BE2C (cell line): ENCODE measurements at regions not wholly inside any gene's neighbourhood (a gene's known extent, or its start where the extent isn't known, plus 50 kb on each side); places are given as distances from the start of the nearest gene placed in this dataset.
A peak's percentile ranks its signal among the peaks of the same experiment; 100 is the strongest.

Source experiments
- DNase-seq: peaks from one replicate; pipeline ENCODE4 v3.0.0-alpha.2; 2020
- H3K27me3 ChIP-seq: fragments of 250-450 bp; sonication (Bioruptor Pico); 2 replicates; pipeline ENCODE4 v1.5.1; 2020; ENCODE audit warnings: mild to moderate bottlenecking
- H3K36me3 ChIP-seq: fragments of 250-450 bp; sonication (Bioruptor Pico); 2 replicates; pipeline ENCODE4 v1.5.1; 2020; ENCODE audit warnings: mild to moderate bottlenecking
- H3K4me1 ChIP-seq: fragments of 250-450 bp; sonication (Bioruptor Pico); 2 replicates; pipeline ENCODE4 v1.5.1; 2020
- H3K4me3 ChIP-seq: 2 replicates; pipeline ENCODE4 v1.5.1; 2011; ENCODE audit warnings: low read depth, low read length
- H3K9me3 ChIP-seq: fragments of 250-450 bp; sonication (Bioruptor Pico); 2 replicates; pipeline ENCODE4 v1.5.1; 2020
- TF ChIP-seq, protein P1 (sequence below): IDR thresholded peaks from 2 replicates; pipeline ENCODE4 v1.5.1; 2012; ENCODE audit warnings: mild to moderate bottlenecking, low read depth, low read length

DNA sequence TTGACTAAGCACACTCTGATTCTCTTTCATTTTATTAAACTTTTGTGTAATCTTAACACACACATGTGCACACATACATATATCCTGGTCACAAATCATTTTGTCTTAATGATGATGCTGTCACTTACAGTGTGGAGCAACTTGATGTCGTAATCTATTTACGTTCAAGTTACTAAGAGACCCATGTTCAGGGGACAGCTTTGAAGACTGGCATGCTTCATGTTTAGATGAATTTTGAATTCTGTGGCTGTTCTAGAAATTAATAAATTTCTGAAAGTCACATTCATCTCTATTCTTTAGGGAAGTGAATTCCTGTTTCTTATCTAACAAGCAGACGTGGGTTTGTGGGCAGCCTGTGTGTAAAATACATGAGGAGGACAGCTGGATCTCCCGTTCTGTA is 1637.8 kb downstream of the PLA2G4A start:
- no peaks in the 10 kb centered on the region for H3K36me3 ChIP-seq
- H3K27me3 ChIP-seq, result no peaks in the 10 kb centered on the region
- H3K4me3 ChIP-seq, result no peak overlapping the region
- H3K9me3 ChIP-seq, result no peaks in the 10 kb centered on the region
- no peaks in the 10 kb centered on the region for H3K4me1 ChIP-seq
- no peak for DNase-seq
- TF ChIP-seq, protein P1, sequence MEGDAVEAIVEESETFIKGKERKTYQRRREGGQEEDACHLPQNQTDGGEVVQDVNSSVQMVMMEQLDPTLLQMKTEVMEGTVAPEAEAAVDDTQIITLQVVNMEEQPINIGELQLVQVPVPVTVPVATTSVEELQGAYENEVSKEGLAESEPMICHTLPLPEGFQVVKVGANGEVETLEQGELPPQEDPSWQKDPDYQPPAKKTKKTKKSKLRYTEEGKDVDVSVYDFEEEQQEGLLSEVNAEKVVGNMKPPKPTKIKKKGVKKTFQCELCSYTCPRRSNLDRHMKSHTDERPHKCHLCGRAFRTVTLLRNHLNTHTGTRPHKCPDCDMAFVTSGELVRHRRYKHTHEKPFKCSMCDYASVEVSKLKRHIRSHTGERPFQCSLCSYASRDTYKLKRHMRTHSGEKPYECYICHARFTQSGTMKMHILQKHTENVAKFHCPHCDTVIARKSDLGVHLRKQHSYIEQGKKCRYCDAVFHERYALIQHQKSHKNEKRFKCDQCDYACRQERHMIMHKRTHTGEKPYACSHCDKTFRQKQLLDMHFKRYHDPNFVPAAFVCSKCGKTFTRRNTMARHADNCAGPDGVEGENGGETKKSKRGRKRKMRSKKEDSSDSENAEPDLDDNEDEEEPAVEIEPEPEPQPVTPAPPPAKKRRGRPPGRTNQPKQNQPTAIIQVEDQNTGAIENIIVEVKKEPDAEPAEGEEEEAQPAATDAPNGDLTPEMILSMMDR, result no peak

DNA sequence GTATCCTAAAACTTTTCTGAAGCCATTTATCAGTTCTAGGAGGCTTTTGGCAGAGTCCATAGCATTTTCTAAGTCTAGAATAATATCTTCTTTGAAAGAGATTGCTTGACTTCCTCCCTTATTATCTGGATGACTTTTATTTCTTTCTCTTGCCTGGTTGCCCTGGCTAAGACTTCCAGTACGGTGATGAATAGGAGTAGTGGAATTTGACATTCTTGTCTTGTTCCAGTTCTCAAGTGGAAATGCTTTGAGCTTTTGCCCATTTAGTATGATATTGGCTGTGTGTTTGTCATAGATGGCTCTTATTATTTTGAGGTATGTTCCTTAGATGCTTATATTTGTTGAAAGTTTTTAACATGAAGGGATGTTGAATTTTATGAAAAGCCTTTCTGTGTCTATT is 1647.9 kb downstream of the PLA2G4A start:
- no peak for DNase-seq
- H3K4me1 ChIP-seq, result no peaks in the 10 kb centered on the region
- H3K9me3 ChIP-seq, result no peaks in the 10 kb centered on the region
- no peaks in the 10 kb centered on the region for H3K36me3 ChIP-seq
- no peak overlapping the region for H3K4me3 ChIP-seq
- TF ChIP-seq, protein P1, result no peak
- no peaks in the 10 kb centered on the region for H3K27me3 ChIP-seq

DNA sequence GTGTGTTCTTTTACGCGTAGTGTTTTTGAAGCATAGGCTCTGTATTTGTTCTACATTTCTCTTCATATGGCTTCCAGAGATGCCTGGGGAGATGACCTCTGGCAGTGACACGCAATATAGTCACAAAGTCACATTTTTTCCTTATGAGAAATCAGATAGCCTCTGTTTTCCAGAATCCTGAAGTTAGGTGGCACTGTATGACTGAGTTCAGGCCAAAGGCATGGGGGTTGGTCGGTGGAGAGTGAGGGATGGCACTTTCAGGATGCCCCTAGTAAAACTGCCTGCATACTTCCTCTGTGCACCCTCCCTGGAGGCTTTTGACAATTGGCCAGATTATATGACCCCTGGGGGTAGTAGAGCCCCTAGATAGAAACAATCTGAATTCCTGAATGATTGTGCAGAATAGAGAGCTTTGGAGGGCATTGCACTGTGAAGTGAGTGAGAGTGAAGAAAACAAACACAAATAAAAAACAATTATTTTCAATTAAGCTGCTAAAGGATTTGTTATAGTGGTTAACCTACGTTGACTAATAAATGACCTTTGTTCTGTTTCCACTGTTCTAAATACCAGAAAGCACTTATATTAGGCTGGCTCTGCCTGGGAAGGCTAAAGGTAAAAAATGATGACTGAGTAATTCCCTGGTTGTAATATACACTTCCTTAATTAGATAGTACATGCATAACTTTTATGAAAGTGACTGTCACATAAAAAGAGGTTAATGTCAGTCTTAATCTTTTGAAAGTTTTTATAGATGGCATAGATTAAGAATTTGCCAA is 1660.8 kb downstream of the PLA2G4A start:
- Histone ChIP-seq H3K4me1 (no peaks in the 10 kb centered on the region; the same call in 1 of the 2 replicates), H3K36me3 (no peaks in the 10 kb centered on the region), H3K27me3 (no peaks in the 10 kb centered on the region), H3K9me3 (no peaks in the 10 kb centered on the region), H3K4me3 (no peak overlapping the region)
- peak; percentile 16 for DNase-seq
- TF ChIP-seq, protein P1, result peak; percentile 25

DNA sequence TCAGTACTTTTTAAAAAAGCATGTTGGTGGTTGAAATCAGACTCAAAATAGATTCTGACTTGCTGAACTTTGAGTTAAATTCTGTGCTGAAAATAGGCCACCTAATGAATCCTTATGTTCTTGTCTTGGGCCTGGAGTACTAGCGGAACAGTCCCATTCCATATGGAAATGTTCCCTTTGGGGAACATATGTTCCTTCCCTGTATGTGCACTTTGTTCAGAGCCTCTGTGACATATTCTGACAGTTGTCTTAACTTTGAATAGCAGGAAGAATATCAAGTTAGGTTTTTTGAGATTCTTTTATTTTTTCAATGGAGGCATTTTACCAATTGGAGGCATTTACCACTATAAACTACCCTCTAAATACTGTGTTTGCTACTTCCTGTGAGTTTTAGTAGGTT is 1667.8 kb downstream of the PLA2G4A start:
- no peak for DNase-seq
- Histone ChIP-seq H3K27me3 (no peaks in the 10 kb centered on the region), H3K4me3 (no peak overlapping the region), H3K36me3 (no peaks in the 10 kb centered on the region), H3K4me1 (peaks cover 2% of the 10 kb centered on the region), H3K9me3 (peaks cover 7% of the 10 kb centered on the region)
- TF ChIP-seq, protein P1, result no peak

DNA sequence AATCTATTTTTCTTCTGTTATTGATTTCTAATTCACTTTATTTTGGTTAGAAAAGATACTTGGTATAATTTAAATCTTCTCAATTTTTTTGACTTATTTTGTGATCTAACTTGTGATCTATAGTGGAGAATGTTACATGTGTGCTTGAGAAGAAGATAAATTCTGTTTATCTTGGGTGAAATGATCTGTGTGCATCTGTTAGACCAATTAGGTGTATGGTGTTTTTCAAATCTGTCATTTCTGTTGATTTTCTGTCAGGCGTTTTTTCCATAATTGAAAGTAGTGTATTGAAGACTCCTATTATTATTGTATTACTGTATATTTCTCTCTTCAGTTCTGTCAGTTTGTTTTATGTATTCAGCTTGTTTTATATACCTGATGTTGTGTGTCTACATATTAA is 1668.3 kb downstream of the PLA2G4A start:
- TF ChIP-seq, protein P1, result no peak
- Histone ChIP-seq H3K9me3 (peaks cover 7% of the 10 kb centered on the region), H3K4me1 (peaks cover 2% of the 10 kb centered on the region), H3K36me3 (no peaks in the 10 kb centered on the region), H3K4me3 (no peak overlapping the region), H3K27me3 (no peaks in the 10 kb centered on the region)
- no peak for DNase-seq

DNA sequence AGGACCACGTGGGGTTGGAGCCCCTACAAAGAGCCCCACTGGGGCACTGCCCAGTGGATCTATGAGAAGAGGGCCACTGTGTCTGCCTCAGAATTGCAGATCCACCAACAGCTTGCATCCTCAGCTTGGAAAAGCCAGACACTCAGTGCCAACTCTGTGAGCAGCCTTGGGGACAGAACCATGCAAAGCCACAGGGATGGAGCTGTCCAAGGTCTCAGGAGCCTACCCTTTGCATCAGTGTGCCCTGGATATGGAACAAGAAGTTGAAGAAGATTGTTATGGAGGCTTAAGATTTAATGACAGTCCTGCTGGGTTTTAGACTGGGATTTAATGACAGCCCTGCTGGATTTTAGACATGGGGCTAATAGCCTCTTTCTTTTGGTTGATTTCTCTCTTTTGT is 1670.9 kb downstream of the PLA2G4A start:
- Histone ChIP-seq H3K36me3 (no peaks in the 10 kb centered on the region), H3K4me1 (peaks cover 2% of the 10 kb centered on the region), H3K9me3 (peaks cover 7% of the 10 kb centered on the region), H3K27me3 (no peaks in the 10 kb centered on the region), H3K4me3 (no peak overlapping the region)
- DNase-seq, result no peak
- TF ChIP-seq, protein P1, result no peak
